Fibroblast of villous mesenchyme (primary cell): ENCODE measurements at regions not wholly inside any gene's neighbourhood (a gene's known extent, or its start where the extent isn't known, plus 50 kb on each side); places are given as distances from the start of the nearest gene placed in this dataset.

Source experiments
- DNase-seq: peaks from one replicate; pipeline ENCODE4 v3.0.0-alpha.2; 2010; ENCODE audit warnings: low read depth
- H3K4me3 ChIP-seq: 2 replicates; pipeline ENCODE4 v1.5.1; 2011; ENCODE audit warnings: low read depth, mild to moderate bottlenecking, low read length
- CTCF ChIP-seq: IDR thresholded peaks from 2 replicates; pipeline ENCODE4 v1.5.1; 2012; ENCODE audit warnings: low read depth, mild to moderate bottlenecking, low read length; ENCODE audit not compliant: insufficient read depth

DNA sequence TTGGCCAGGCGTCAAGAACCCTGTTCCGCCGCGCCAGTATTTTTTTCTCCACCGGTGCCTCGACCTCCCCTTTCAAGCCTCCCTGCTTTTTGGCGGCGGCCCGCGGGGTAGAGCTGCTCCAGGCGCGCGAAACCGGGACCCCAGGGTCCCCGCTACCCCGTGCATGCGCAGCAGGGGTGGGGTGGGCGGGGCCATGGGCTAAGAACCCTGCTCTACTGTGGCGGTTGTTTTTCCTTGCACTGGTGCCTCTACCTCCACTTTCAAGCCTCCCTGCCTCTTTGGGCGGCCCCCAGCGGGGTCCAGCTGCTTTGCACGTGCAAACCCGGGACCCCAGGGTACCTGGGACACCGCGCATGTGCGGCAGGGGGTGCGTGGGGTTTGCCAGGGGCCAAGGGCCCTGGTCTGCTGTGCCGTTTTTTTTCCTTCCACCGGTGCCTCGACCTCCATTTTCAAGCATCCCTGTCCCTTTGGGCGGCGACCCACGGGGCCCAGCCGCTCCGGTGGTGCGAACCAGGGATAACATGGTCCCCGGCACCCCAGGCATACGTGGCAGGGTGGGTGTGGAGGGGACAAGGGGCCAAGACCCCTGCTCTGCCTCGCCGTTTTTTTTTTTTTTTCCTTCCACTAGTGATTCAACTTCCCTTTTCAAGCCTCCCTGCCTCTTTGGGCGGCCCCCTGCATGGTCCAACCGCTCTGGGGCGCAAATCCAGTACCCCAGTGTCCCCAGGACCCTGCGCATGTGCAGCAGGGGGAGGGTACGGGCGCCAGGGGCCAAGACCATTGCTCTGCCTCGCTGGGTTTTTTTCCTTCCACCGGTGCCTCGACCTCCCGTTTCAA, 326.8 kb downstream of the ALG10 start:
- DNase-seq, result no peak
- no peak for TF ChIP-seq CTCF
- no peak overlapping the region for H3K4me3 ChIP-seq

- no peak overlapping the region for H3K4me3 ChIP-seq
- no peak for DNase-seq
- TF ChIP-seq CTCF, result no peak
Observed at GRCh38 chr12:34349673-34349961, 327.3 kb downstream of the ALG10 start.

GRCh38 chr12:34350092-34351041, 328.1 kb downstream of the ALG10 start:
- no peak for DNase-seq
- H3K4me3 ChIP-seq, result no peak overlapping the region
- TF ChIP-seq CTCF, result no peak

- DNase-seq, result no peak
- TF ChIP-seq CTCF, result no peak
- H3K4me3 ChIP-seq, result no peak overlapping the region
Observed at GRCh38 chr12:34352098-34352497, 329.8 kb downstream of the ALG10 start.

GRCh38 chr12:34354239-34355200, 332.2 kb downstream of the ALG10 start:
- TF ChIP-seq CTCF, result no peak

GRCh38 chr12:34356233-34356987, 334.1 kb downstream of the ALG10 start:
- no peak for DNase-seq
- no peak overlapping the region for H3K4me3 ChIP-seq
- no peak for TF ChIP-seq CTCF

More at GRCh38 chr12:34354239-34355200, 332.2 kb downstream of the ALG10 start:
- no peak for DNase-seq
- no peak overlapping the region for H3K4me3 ChIP-seq
